ENCODE measurements at regions not wholly inside any gene's neighbourhood (a gene's known extent, or its start where the extent isn't known, plus 50 kb on each side); places are given as distances from the start of the nearest gene placed in this dataset.

DNA sequence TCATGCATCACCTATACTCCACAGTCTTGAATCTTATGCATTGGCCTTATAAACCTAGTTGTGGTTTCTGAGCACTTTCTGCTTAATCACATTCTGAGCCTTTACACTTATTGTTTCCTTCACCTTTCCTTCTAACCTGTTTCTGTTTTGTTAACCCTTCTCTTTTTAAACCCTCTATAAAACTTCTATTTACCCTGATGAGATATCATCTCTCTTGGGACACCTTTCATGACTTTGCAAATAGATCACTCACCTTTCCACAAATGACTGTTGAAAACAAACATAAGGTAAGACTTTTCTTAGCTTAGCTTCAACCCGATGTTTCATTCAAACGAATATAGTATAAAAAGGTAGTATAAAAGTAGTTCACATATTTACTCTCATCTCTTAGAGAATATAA lies 483.6 kb downstream of the FAM181B start:
- no peaks in the 10 kb centered on the region for H3K9me3 ChIP-seq
- no peak overlapping the region for H3K4me3 ChIP-seq (ENCODE audit: control insufficient read depth in 1 of 2, extremely low read depth in 1 of 2, low read length in 1 of 2)
- Mint-ChIP-seq H3K27ac (no peak overlapping the region), H3K4me1 (no peaks in the 10 kb centered on the region), H3K4me3 (no peak overlapping the region), H3K27me3 (peaks cover 0 to 3% of the 10 kb centered on the region in 2 donors), H3K9me3 (no peaks in the 10 kb centered on the region), H3K36me3 (no peaks in the 10 kb centered on the region)
- WGBS (ENCODE audit: insufficient coverage): no CpG with 5 or more reads among the region's 2 CpGs
- ChIA-PET CTCF (no interaction called here), POLR2A (no interaction called here)
- ATAC-seq (replicated peaks in 1 of 4) (no peak), DNase-seq (no peak)
- no peaks in the 10 kb centered on the region for H3K4me1 ChIP-seq (ENCODE audit: control insufficient read depth in 1 of 2, extremely low read depth in 1 of 2, insufficient read depth in 2 of 2, low read length in 2 of 2)
- no peak overlapping the region for H3K27ac ChIP-seq (ENCODE audit: low read length)
- H3K36me3 ChIP-seq (ENCODE audit: control insufficient read depth in 2 of 2, extremely low read depth in 1 of 2, insufficient read depth in 1 of 2, low read length in 1 of 2): no peaks in the 10 kb centered on the region
- H3K27me3 ChIP-seq (replicated peaks in 1 of 2; ENCODE audit: control insufficient read depth in 2 of 2, extremely low read depth in 1 of 2, insufficient read depth in 2 of 2, low read length in 1 of 2): no peaks in the 10 kb centered on the region

DNA sequence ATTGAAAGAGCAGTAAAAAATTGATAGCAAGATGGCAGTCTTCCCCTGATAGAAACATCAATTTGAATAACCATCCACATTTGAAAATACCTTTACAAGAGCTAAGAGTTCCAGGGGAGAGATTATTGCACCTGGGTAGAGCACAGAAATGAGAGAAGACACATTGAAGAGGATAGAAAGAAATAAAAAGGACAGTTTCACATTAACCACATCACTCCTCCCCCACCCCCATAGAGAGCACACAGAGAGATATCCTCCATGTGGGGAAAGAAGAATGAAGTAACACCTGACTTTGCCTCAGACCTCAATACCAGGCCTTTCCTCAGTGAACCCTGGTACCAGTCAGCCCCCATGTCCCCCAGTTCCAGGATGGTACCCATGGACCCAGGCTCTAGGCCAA lies 486.7 kb downstream of the FAM181B start:
- H3K27ac Mint-ChIP-seq: no peak overlapping the region

DNA sequence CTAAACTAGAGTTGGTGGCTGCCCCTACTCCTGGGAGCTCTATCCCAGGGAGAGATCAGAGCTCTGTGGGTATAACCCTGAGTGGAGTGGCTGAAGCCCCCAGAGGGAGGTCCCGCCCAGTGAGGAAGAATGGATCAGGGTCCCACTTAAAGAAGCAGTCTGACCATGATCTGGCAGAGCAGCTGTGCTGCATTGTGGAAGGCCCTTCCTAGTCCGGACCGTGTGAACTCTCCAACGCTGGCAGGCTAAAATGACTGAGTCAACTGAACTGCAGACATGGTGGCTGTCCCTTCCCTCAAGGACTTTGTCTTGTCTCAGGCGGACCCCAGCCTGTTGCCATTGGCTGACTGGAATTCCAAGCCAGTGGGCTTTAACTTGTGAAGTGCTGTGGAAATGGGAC lies 494.2 kb downstream of the FAM181B start:
- Histone ChIP-seq H3K27ac (ENCODE audit: low read length) (no peak overlapping the region), H3K36me3 (ENCODE audit: control insufficient read depth in 2 of 2, extremely low read depth in 1 of 2, insufficient read depth in 1 of 2, low read length in 1 of 2) (no peaks in the 10 kb centered on the region), H3K4me3 (ENCODE audit: control insufficient read depth in 1 of 2, extremely low read depth in 1 of 2, low read length in 1 of 2) (no peak overlapping the region), H3K9me3 (no peaks in the 10 kb centered on the region), H3K27me3 (replicated peaks in 1 of 2; ENCODE audit: control insufficient read depth in 2 of 2, extremely low read depth in 1 of 2, insufficient read depth in 2 of 2, low read length in 1 of 2) (no peaks in the 10 kb centered on the region), H3K4me1 (ENCODE audit: control insufficient read depth in 1 of 2, extremely low read depth in 1 of 2, insufficient read depth in 2 of 2, low read length in 2 of 2) (no peaks in the 10 kb centered on the region)
- no peak for DNase-seq
- Mint-ChIP-seq H3K27me3 (peaks cover 3 to 7% of the 10 kb centered on the region in 2 donors), H3K4me1 (no peaks in the 10 kb centered on the region), H3K4me3 (no peak overlapping the region), H3K27ac (no peak overlapping the region), H3K9me3 (peaks cover 3 to 7% (median 4%) of the 10 kb centered on the region in 3 donors), H3K36me3 (no peaks in the 10 kb centered on the region)
- WGBS (ENCODE audit: insufficient coverage): 93% methylated on average over 5 of the region's 5 CpGs
- ChIA-PET POLR2A (no interaction called here), CTCF (no interaction called here)
- ATAC-seq (replicated peaks in 1 of 4): peak in 1 of 4 experiments; percentile 13

More for the DNA sequence above, 486.7 kb downstream of the FAM181B start:
- Mint-ChIP-seq H3K4me3 (no peak overlapping the region), H3K9me3 (peaks cover 0 to 3% (median 0%) of the 10 kb centered on the region in 3 donors), H3K36me3 (no peaks in the 10 kb centered on the region), H3K27me3 (peaks cover 0 to 9% of the 10 kb centered on the region in 2 donors), H3K4me1 (no peaks in the 10 kb centered on the region)
- Histone ChIP-seq H3K36me3 (ENCODE audit: control insufficient read depth in 2 of 2, extremely low read depth in 1 of 2, insufficient read depth in 1 of 2, low read length in 1 of 2) (no peaks in the 10 kb centered on the region), H3K27me3 (replicated peaks in 1 of 2; ENCODE audit: control insufficient read depth in 2 of 2, extremely low read depth in 1 of 2, insufficient read depth in 2 of 2, low read length in 1 of 2) (no peaks in the 10 kb centered on the region), H3K9me3 (no peaks in the 10 kb centered on the region), H3K4me1 (ENCODE audit: control insufficient read depth in 1 of 2, extremely low read depth in 1 of 2, insufficient read depth in 2 of 2, low read length in 2 of 2) (no peaks in the 10 kb centered on the region), H3K4me3 (ENCODE audit: control insufficient read depth in 1 of 2, extremely low read depth in 1 of 2, low read length in 1 of 2) (no peak overlapping the region), H3K27ac (ENCODE audit: low read length) (no peak overlapping the region)
- ATAC-seq (replicated peaks in 1 of 4) (no peak), DNase-seq (no peak)
- ChIA-PET POLR2A (no interaction called here), CTCF (no interaction called here)

DNA sequence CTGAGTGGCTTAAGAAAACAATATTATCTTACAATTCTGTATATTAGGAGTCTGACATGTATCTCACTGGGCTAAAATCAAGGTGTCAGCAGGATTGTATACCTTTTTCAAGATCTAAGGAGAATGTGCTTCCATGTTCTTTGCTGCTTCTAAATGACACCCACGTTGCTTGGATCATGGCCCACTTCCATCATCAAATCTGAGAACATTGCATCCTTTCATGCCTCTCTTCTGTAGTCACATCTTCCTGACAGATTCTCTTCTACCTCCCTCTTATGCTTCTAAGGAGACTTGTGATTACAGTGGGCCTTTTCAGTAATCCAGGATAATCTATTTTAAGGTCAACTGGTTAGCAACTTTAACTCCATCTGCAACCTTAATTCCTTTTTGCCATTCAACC lies 499.4 kb downstream of the FAM181B start:
- no peak overlapping the region for H3K27ac ChIP-seq (ENCODE audit: low read length)
- DNase-seq (no peak), ATAC-seq (replicated peaks in 1 of 4) (no peak)
- H3K27me3 Mint-ChIP-seq: peaks cover 0 to 3% of the 10 kb centered on the region in 2 donors
- no peaks in the 10 kb centered on the region for H3K36me3 ChIP-seq (ENCODE audit: control insufficient read depth in 2 of 2, extremely low read depth in 1 of 2, insufficient read depth in 1 of 2, low read length in 1 of 2)
- no peak overlapping the region for H3K4me3 ChIP-seq (ENCODE audit: control insufficient read depth in 1 of 2, extremely low read depth in 1 of 2, low read length in 1 of 2)
- no peak overlapping the region for H3K27ac Mint-ChIP-seq
- H3K9me3 ChIP-seq: no peaks in the 10 kb centered on the region
- no peak overlapping the region for H3K4me3 Mint-ChIP-seq
- H3K4me1 ChIP-seq (ENCODE audit: control insufficient read depth in 1 of 2, extremely low read depth in 1 of 2, insufficient read depth in 2 of 2, low read length in 2 of 2): no peaks in the 10 kb centered on the region
- ChIA-PET POLR2A (no interaction called here), CTCF (no interaction called here)
- no peaks in the 10 kb centered on the region for H3K36me3 Mint-ChIP-seq
- no peaks in the 10 kb centered on the region for H3K4me1 Mint-ChIP-seq
- no peaks in the 10 kb centered on the region for H3K27me3 ChIP-seq (replicated peaks in 1 of 2; ENCODE audit: control insufficient read depth in 2 of 2, extremely low read depth in 1 of 2, insufficient read depth in 2 of 2, low read length in 1 of 2)
- 25% methylated on average over 1 of the region's 1 CpG for WGBS (ENCODE audit: insufficient coverage)
- H3K9me3 Mint-ChIP-seq: peaks cover 3 to 4% (median 4%) of the 10 kb centered on the region in 3 donors

DNA sequence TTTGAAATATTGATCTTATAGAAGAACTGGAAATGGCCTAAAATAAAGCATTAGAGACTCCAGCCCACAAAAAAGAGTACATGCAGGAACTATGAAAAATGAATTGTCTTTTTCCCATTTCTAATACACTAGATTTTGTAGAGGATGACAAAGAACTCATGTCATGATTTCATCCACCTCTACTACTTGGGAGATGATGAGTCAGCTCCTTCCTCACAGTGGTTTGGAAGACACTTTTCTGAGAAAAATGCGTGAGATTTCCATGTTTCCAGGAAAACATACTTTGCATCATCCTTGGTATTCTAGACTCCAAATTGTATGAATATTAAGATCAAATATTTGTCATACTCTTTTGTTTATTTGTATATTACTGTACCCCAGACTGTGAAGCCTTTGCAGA lies 500.5 kb downstream of the FAM181B start:
- ChIA-PET POLR2A (no interaction called here), CTCF (no interaction called here)
- Mint-ChIP-seq H3K36me3 (no peaks in the 10 kb centered on the region), H3K9me3 (peaks cover 2% of the 10 kb centered on the region in 3 donors), H3K27me3 (peaks cover 1 to 4% of the 10 kb centered on the region in 2 donors), H3K27ac (no peak overlapping the region), H3K4me3 (no peak overlapping the region), H3K4me1 (no peaks in the 10 kb centered on the region)
- H3K27me3 ChIP-seq (replicated peaks in 1 of 2; ENCODE audit: control insufficient read depth in 2 of 2, extremely low read depth in 1 of 2, insufficient read depth in 2 of 2, low read length in 1 of 2): no peaks in the 10 kb centered on the region
- no CpG with 5 or more reads among the region's 1 CpG for WGBS (ENCODE audit: insufficient coverage)
- DNase-seq (no peak), ATAC-seq (replicated peaks in 1 of 4) (no peak)
- no peaks in the 10 kb centered on the region for H3K9me3 ChIP-seq
- no peak overlapping the region for H3K4me3 ChIP-seq (ENCODE audit: control insufficient read depth in 1 of 2, extremely low read depth in 1 of 2, low read length in 1 of 2)
- H3K4me1 ChIP-seq (ENCODE audit: control insufficient read depth in 1 of 2, extremely low read depth in 1 of 2, insufficient read depth in 2 of 2, low read length in 2 of 2): no peaks in the 10 kb centered on the region
- no peak overlapping the region for H3K27ac ChIP-seq (ENCODE audit: low read length)
- H3K36me3 ChIP-seq (ENCODE audit: control insufficient read depth in 2 of 2, extremely low read depth in 1 of 2, insufficient read depth in 1 of 2, low read length in 1 of 2): no peaks in the 10 kb centered on the region

- H3K4me1 Mint-ChIP-seq: no peaks in the 10 kb centered on the region
- Histone ChIP-seq H3K36me3 (ENCODE audit: control insufficient read depth in 2 of 2, extremely low read depth in 1 of 2, insufficient read depth in 1 of 2, low read length in 1 of 2) (no peaks in the 10 kb centered on the region), H3K27ac (ENCODE audit: low read length) (no peak overlapping the region), H3K4me1 (ENCODE audit: control insufficient read depth in 1 of 2, extremely low read depth in 1 of 2, insufficient read depth in 2 of 2, low read length in 2 of 2) (no peaks in the 10 kb centered on the region), H3K4me3 (ENCODE audit: control insufficient read depth in 1 of 2, extremely low read depth in 1 of 2, low read length in 1 of 2) (no peak overlapping the region), H3K9me3 (no peaks in the 10 kb centered on the region), H3K27me3 (replicated peaks in 1 of 2; ENCODE audit: control insufficient read depth in 2 of 2, extremely low read depth in 1 of 2, insufficient read depth in 2 of 2, low read length in 1 of 2) (no peaks in the 10 kb centered on the region)
- ATAC-seq (replicated peaks in 1 of 4): no peak
- H3K27ac Mint-ChIP-seq: no peak overlapping the region
- H3K4me3 Mint-ChIP-seq: no peak overlapping the region
- no peaks in the 10 kb centered on the region for H3K36me3 Mint-ChIP-seq
- peak in 1 of 35 experiments; percentile 44 for DNase-seq
- ChIA-PET POLR2A (no interaction called here), CTCF (interaction anchor here (0.9 to 1.0 kb wide), 2 partner anchors 442 to 583 kb away, joined by 3 read pairs; no protein-coding TSS in a partner anchor)
- peaks cover 0 to 4% of the 10 kb centered on the region in 2 donors for H3K27me3 Mint-ChIP-seq
- H3K9me3 Mint-ChIP-seq: no peaks in the 10 kb centered on the region
Observed at GRCh38 chr11:82229341-82229740, 504.3 kb downstream of the FAM181B start.

DNA sequence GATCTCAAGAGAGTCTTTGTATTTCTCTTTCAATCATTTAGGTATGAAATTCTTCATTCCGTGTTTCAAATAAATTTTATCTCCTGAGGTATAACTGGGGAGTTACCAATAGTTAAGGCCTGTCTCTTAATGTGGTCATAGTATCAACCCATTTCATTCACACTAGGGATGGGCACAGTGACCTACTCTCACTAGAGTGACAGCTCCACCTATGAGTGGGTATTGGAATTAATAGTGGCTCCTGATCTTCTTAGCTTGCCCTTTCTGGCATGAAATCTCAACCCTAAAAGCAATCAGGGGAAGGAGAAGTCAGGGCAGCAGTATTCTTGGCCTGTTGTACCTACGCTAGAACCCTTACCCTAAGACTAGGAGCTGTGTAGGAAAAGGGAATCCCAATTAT lies 507.7 kb downstream of the FAM181B start:
- POLR2A ChIA-PET: no interaction called here
- DNase-seq: no peak
- no peaks in the 10 kb centered on the region for H3K9me3 ChIP-seq
- H3K36me3 ChIP-seq (ENCODE audit: control insufficient read depth in 2 of 2, extremely low read depth in 1 of 2, insufficient read depth in 1 of 2, low read length in 1 of 2): no peaks in the 10 kb centered on the region
- Mint-ChIP-seq H3K36me3 (no peaks in the 10 kb centered on the region), H3K4me3 (no peak overlapping the region), H3K4me1 (no peaks in the 10 kb centered on the region), H3K9me3 (no peaks in the 10 kb centered on the region), H3K27ac (no peak overlapping the region), H3K27me3 (peaks cover 0 to 6% of the 10 kb centered on the region in 2 donors)
- no peak overlapping the region for H3K27ac ChIP-seq (ENCODE audit: low read length)
- H3K27me3 ChIP-seq (replicated peaks in 1 of 2; ENCODE audit: control insufficient read depth in 2 of 2, extremely low read depth in 1 of 2, insufficient read depth in 2 of 2, low read length in 1 of 2): no peaks in the 10 kb centered on the region
- H3K4me3 ChIP-seq (ENCODE audit: control insufficient read depth in 1 of 2, extremely low read depth in 1 of 2, low read length in 1 of 2): no peak overlapping the region
- no peaks in the 10 kb centered on the region for H3K4me1 ChIP-seq (ENCODE audit: control insufficient read depth in 1 of 2, extremely low read depth in 1 of 2, insufficient read depth in 2 of 2, low read length in 2 of 2)
- WGBS (ENCODE audit: insufficient coverage): no CpG with 5 or more reads among the region's 2 CpGs
- no peak for ATAC-seq (replicated peaks in 1 of 4)
- CTCF ChIA-PET: interaction anchor here in 1 of 2 donors (1.7 to 2.4 kb wide), 2 partner anchors 439 to 583 kb away, joined by 6 to 8 read pairs; no protein-coding TSS in a partner anchor
